Amniotic stem cell (primary cell): ENCODE measurements at regions not wholly inside any gene's neighbourhood (a gene's known extent, or its start where the extent isn't known, plus 50 kb on each side); places are given as distances from the start of the nearest gene placed in this dataset.
A peak's percentile ranks its signal among the peaks of the same experiment; 100 is the strongest.

ENCODE experiments used
- DNase-seq: peaks from one replicate; lab custom pipeline; 2025; lab: John Stamatoyannopoulos, UW

GRCh38 chr11:121688055-121688491 is 235.3 kb upstream of the SORL1-AS1 start:
- DNase-seq = peak; percentile 34

DNA sequence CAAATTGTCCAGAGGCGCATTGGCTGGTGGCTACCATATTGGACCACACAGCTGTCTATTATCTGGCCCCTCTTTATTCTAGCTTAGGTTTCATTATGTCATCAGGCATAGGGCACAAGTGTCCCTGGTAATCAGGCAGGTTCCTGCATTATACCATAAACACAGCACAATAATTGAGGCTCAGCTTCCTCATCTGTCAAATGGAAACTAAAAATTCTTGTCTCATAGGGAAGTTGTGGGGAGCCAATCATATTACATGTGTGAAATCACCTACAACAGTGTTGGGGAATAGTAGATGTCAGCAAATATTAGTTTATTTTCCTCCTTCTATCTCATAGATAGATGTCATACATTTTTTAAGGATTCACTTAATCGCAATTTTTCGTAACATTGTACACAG is 231.0 kb upstream of the SORL1-AS1 start:
- no peak for DNase-seq
